ENCODE measurements at regions not wholly inside any gene's neighbourhood (a gene's known extent, or its start where the extent isn't known, plus 50 kb on each side); places are given as distances from the start of the nearest gene placed in this dataset.
A peak's percentile ranks its signal among the peaks of the same experiment; 100 is the strongest.

- peak overlapping the region; percentile 27 for H2BK5ac ChIP-seq (ENCODE audit: low read length)
- H3K27me3 ChIP-seq (ENCODE audit: insufficient read depth, low read length, poor library complexity), result no peaks in the 10 kb centered on the region
- no CpG with 5 or more reads among the region's 3 CpGs for WGBS (ENCODE audit: extremely low coverage, insufficient coverage, low lambda C conversion rate)
- H3K18ac ChIP-seq (ENCODE audit: low read length), result no peak overlapping the region
- no peaks in the 10 kb centered on the region for H3K4me1 ChIP-seq (ENCODE audit: control insufficient read depth, low read depth, low read length)
- no peak overlapping the region for H3K4me2 ChIP-seq (ENCODE audit: low read length)
- H4K5ac ChIP-seq (ENCODE audit: low read length), result no peak overlapping the region
- H3K9ac ChIP-seq (ENCODE audit: low read length), result no peak overlapping the region
- no peak overlapping the region for H3K23ac ChIP-seq (ENCODE audit: low read length)
- H3K4me3 ChIP-seq (ENCODE audit: low read length), result no peak overlapping the region
- H3K79me2 ChIP-seq (ENCODE audit: control insufficient read depth, insufficient read depth, low read length), result no peaks in the 10 kb centered on the region
- no peak for DNase-seq
- no peak overlapping the region for H2BK15ac ChIP-seq (replicated peaks; ENCODE audit: low read depth)
- no peak overlapping the region for H4K8ac ChIP-seq (ENCODE audit: low read depth, low read length)
- H2AK5ac ChIP-seq (ENCODE audit: low read length), result no peak overlapping the region
- H3K36me3 ChIP-seq (ENCODE audit: control insufficient read depth, insufficient read depth, low read length), result no peaks in the 10 kb centered on the region
- H3K56ac ChIP-seq (ENCODE audit: low read length), result peak overlapping the region; percentile 35
- no peak overlapping the region for H3K27ac ChIP-seq (ENCODE audit: low read depth, low read length)
- H2BK120ac ChIP-seq (ENCODE audit: low read depth, low read length), result no peak overlapping the region
- H3K4ac ChIP-seq (ENCODE audit: low read depth, low read length), result no peak overlapping the region
- no peaks in the 10 kb centered on the region for H3K79me1 ChIP-seq (ENCODE audit: low read length)
These were observed 272.4 kb upstream of the MYO3A start for GRCh38 chr10:25661632-25662031.

- no peak for DNase-seq
- Histone ChIP-seq H3K18ac (ENCODE audit: low read length) (no peak overlapping the region), H3K4me1 (ENCODE audit: control insufficient read depth, low read depth, low read length) (no peaks in the 10 kb centered on the region), H3K79me1 (ENCODE audit: low read length) (no peaks in the 10 kb centered on the region), H3K36me3 (ENCODE audit: control insufficient read depth, insufficient read depth, low read length) (no peaks in the 10 kb centered on the region), H3K56ac (ENCODE audit: low read length) (no peak overlapping the region), H3K23ac (ENCODE audit: low read length) (no peak overlapping the region), H3K4me2 (ENCODE audit: low read length) (no peak overlapping the region), H2BK15ac (replicated peaks; ENCODE audit: low read depth) (no peak overlapping the region), H4K8ac (ENCODE audit: low read depth, low read length) (no peak overlapping the region), H2BK120ac (ENCODE audit: low read depth, low read length) (no peak overlapping the region), H2AK5ac (ENCODE audit: low read length) (no peak overlapping the region), H3K4me3 (ENCODE audit: low read length) (no peak overlapping the region), H3K9ac (ENCODE audit: low read length) (no peak overlapping the region), H3K79me2 (ENCODE audit: control insufficient read depth, insufficient read depth, low read length) (no peaks in the 10 kb centered on the region), H3K27me3 (ENCODE audit: insufficient read depth, low read length, poor library complexity) (no peaks in the 10 kb centered on the region), H2BK5ac (ENCODE audit: low read length) (no peak overlapping the region), H3K27ac (ENCODE audit: low read depth, low read length) (no peak overlapping the region), H4K5ac (ENCODE audit: low read length) (no peak overlapping the region), H3K4ac (ENCODE audit: low read depth, low read length) (no peak overlapping the region)
- no CpG with 5 or more reads among the region's 3 CpGs for WGBS (ENCODE audit: extremely low coverage, insufficient coverage, low lambda C conversion rate)
These were observed 267.8 kb upstream of the MYO3A start for GRCh38 chr10:25666276-25666675.

GRCh38 chr10:25675204-25675603 is 258.8 kb upstream of the MYO3A start:
- no peak overlapping the region for H3K4ac ChIP-seq (ENCODE audit: low read depth, low read length)
- no peaks in the 10 kb centered on the region for H3K27me3 ChIP-seq (ENCODE audit: insufficient read depth, low read length, poor library complexity)
- H3K4me3 ChIP-seq (ENCODE audit: low read length), result no peak overlapping the region
- H3K79me1 ChIP-seq (ENCODE audit: low read length), result no peaks in the 10 kb centered on the region
- no peak overlapping the region for H4K8ac ChIP-seq (ENCODE audit: low read depth, low read length)
- H4K5ac ChIP-seq (ENCODE audit: low read length), result no peak overlapping the region
- no peak overlapping the region for H3K9ac ChIP-seq (ENCODE audit: low read length)
- no peak for DNase-seq
- H3K56ac ChIP-seq (ENCODE audit: low read length), result no peak overlapping the region
- H3K23ac ChIP-seq (ENCODE audit: low read length), result no peak overlapping the region
- H2BK5ac ChIP-seq (ENCODE audit: low read length), result no peak overlapping the region
- H2BK120ac ChIP-seq (ENCODE audit: low read depth, low read length), result no peak overlapping the region
- no peak overlapping the region for H2AK5ac ChIP-seq (ENCODE audit: low read length)
- no CpG with 5 or more reads among the region's 7 CpGs for WGBS (ENCODE audit: extremely low coverage, insufficient coverage, low lambda C conversion rate)
- H3K79me2 ChIP-seq (ENCODE audit: control insufficient read depth, insufficient read depth, low read length), result no peaks in the 10 kb centered on the region
- no peak overlapping the region for H3K4me2 ChIP-seq (ENCODE audit: low read length)
- H2BK15ac ChIP-seq (replicated peaks; ENCODE audit: low read depth), result no peak overlapping the region
- H3K4me1 ChIP-seq (ENCODE audit: control insufficient read depth, low read depth, low read length), result no peaks in the 10 kb centered on the region
- H3K36me3 ChIP-seq (ENCODE audit: control insufficient read depth, insufficient read depth, low read length), result no peaks in the 10 kb centered on the region
- H3K18ac ChIP-seq (ENCODE audit: low read length), result no peak overlapping the region
- H3K27ac ChIP-seq (ENCODE audit: low read depth, low read length), result no peak overlapping the region

GRCh38 chr10:25675615-25676014 is 258.4 kb upstream of the MYO3A start:
- no peaks in the 10 kb centered on the region for H3K36me3 ChIP-seq (ENCODE audit: control insufficient read depth, insufficient read depth, low read length)
- WGBS (ENCODE audit: extremely low coverage, insufficient coverage, low lambda C conversion rate), result no CpG with 5 or more reads among the region's 1 CpG

GRCh38 chr10:25678220-25678619 is 255.8 kb upstream of the MYO3A start:
- no peak overlapping the region for H2BK5ac ChIP-seq (ENCODE audit: low read length)
- no peak overlapping the region for H2AK5ac ChIP-seq (ENCODE audit: low read length)
- H4K5ac ChIP-seq (ENCODE audit: low read length), result no peak overlapping the region
- no peaks in the 10 kb centered on the region for H3K79me2 ChIP-seq (ENCODE audit: control insufficient read depth, insufficient read depth, low read length)
- no peaks in the 10 kb centered on the region for H3K27me3 ChIP-seq (ENCODE audit: insufficient read depth, low read length, poor library complexity)
- no peak overlapping the region for H3K4ac ChIP-seq (ENCODE audit: low read depth, low read length)
- DNase-seq, result no peak
- no peak overlapping the region for H3K56ac ChIP-seq (ENCODE audit: low read length)
- H3K9ac ChIP-seq (ENCODE audit: low read length), result no peak overlapping the region
- H3K36me3 ChIP-seq (ENCODE audit: control insufficient read depth, insufficient read depth, low read length), result no peaks in the 10 kb centered on the region
- H3K4me3 ChIP-seq (ENCODE audit: low read length), result no peak overlapping the region
- no peak overlapping the region for H2BK120ac ChIP-seq (ENCODE audit: low read depth, low read length)
- no peak overlapping the region for H3K27ac ChIP-seq (ENCODE audit: low read depth, low read length)
- H2BK15ac ChIP-seq (replicated peaks; ENCODE audit: low read depth), result no peak overlapping the region
- H3K23ac ChIP-seq (ENCODE audit: low read length), result no peak overlapping the region
- H3K18ac ChIP-seq (ENCODE audit: low read length), result no peak overlapping the region
- no peak overlapping the region for H4K8ac ChIP-seq (ENCODE audit: low read depth, low read length)
- H3K4me1 ChIP-seq (ENCODE audit: control insufficient read depth, low read depth, low read length), result no peaks in the 10 kb centered on the region
- H3K79me1 ChIP-seq (ENCODE audit: low read length), result no peaks in the 10 kb centered on the region
- no peak overlapping the region for H3K4me2 ChIP-seq (ENCODE audit: low read length)

More at GRCh38 chr10:25675615-25676014, 258.4 kb upstream of the MYO3A start:
- Histone ChIP-seq H3K79me1 (ENCODE audit: low read length) (no peaks in the 10 kb centered on the region), H3K9ac (ENCODE audit: low read length) (no peak overlapping the region), H2BK15ac (replicated peaks; ENCODE audit: low read depth) (no peak overlapping the region), H2AK5ac (ENCODE audit: low read length) (no peak overlapping the region), H2BK5ac (ENCODE audit: low read length) (no peak overlapping the region), H4K8ac (ENCODE audit: low read depth, low read length) (no peak overlapping the region), H2BK120ac (ENCODE audit: low read depth, low read length) (no peak overlapping the region), H3K4me1 (ENCODE audit: control insufficient read depth, low read depth, low read length) (no peaks in the 10 kb centered on the region), H3K27ac (ENCODE audit: low read depth, low read length) (no peak overlapping the region), H3K79me2 (ENCODE audit: control insufficient read depth, insufficient read depth, low read length) (no peaks in the 10 kb centered on the region), H3K18ac (ENCODE audit: low read length) (no peak overlapping the region), H4K5ac (ENCODE audit: low read length) (no peak overlapping the region), H3K23ac (ENCODE audit: low read length) (no peak overlapping the region), H3K4me3 (ENCODE audit: low read length) (no peak overlapping the region), H3K4ac (ENCODE audit: low read depth, low read length) (no peak overlapping the region), H3K56ac (ENCODE audit: low read length) (no peak overlapping the region), H3K27me3 (ENCODE audit: insufficient read depth, low read length, poor library complexity) (no peaks in the 10 kb centered on the region), H3K4me2 (ENCODE audit: low read length) (no peak overlapping the region)
- no peak for DNase-seq

- no peak overlapping the region for H2BK15ac ChIP-seq (replicated peaks; ENCODE audit: low read depth)
- no peaks in the 10 kb centered on the region for H3K36me3 ChIP-seq (ENCODE audit: control insufficient read depth, insufficient read depth, low read length)
- H2AK5ac ChIP-seq (ENCODE audit: low read length), result no peak overlapping the region
- H3K79me2 ChIP-seq (ENCODE audit: control insufficient read depth, insufficient read depth, low read length), result no peaks in the 10 kb centered on the region
- H3K9ac ChIP-seq (ENCODE audit: low read length), result no peak overlapping the region
- no peak overlapping the region for H3K4me3 ChIP-seq (ENCODE audit: low read length)
- no peak overlapping the region for H3K27ac ChIP-seq (ENCODE audit: low read depth, low read length)
- no peak overlapping the region for H3K56ac ChIP-seq (ENCODE audit: low read length)
- H4K5ac ChIP-seq (ENCODE audit: low read length), result no peak overlapping the region
- H3K4me1 ChIP-seq (ENCODE audit: control insufficient read depth, low read depth, low read length), result no peaks in the 10 kb centered on the region
- no peak overlapping the region for H2BK120ac ChIP-seq (ENCODE audit: low read depth, low read length)
- no peak overlapping the region for H3K23ac ChIP-seq (ENCODE audit: low read length)
- no peaks in the 10 kb centered on the region for H3K79me1 ChIP-seq (ENCODE audit: low read length)
- H4K8ac ChIP-seq (ENCODE audit: low read depth, low read length), result no peak overlapping the region
- H2BK5ac ChIP-seq (ENCODE audit: low read length), result no peak overlapping the region
- DNase-seq, result no peak
- H3K4ac ChIP-seq (ENCODE audit: low read depth, low read length), result no peak overlapping the region
- WGBS (ENCODE audit: extremely low coverage, insufficient coverage, low lambda C conversion rate), result no CpG with 5 or more reads among the region's 2 CpGs
- H3K27me3 ChIP-seq (ENCODE audit: insufficient read depth, low read length, poor library complexity), result no peaks in the 10 kb centered on the region
- H3K4me2 ChIP-seq (ENCODE audit: low read length), result no peak overlapping the region
- H3K18ac ChIP-seq (ENCODE audit: low read length), result no peak overlapping the region
These were observed 255.4 kb upstream of the MYO3A start for GRCh38 chr10:25678666-25679065.
